IPS-15b (cell line): ENCODE measurements at regions not wholly inside any gene's neighbourhood (a gene's known extent, or its start where the extent isn't known, plus 50 kb on each side); places are given as distances from the start of the nearest gene placed in this dataset.

Experiments used
- H3K27me3 ChIP-seq: one replicate; pipeline ENCODE4 v1.6.1; 2013; ENCODE audit warnings: low read length; ENCODE audit not compliant: control insufficient read depth, insufficient read depth
- H3K36me3 ChIP-seq: one replicate; pipeline ENCODE4 v1.6.1; 2013; ENCODE audit warnings: low read length; ENCODE audit not compliant: control insufficient read depth, insufficient read depth
- H3K4me1 ChIP-seq: one replicate; pipeline ENCODE4 v1.6.1; 2013; ENCODE audit warnings: mild to moderate bottlenecking, low read length; ENCODE audit not compliant: control insufficient read depth, insufficient read depth
- H3K4me3 ChIP-seq: one replicate; pipeline ENCODE4 v1.5.1; 2013; ENCODE audit warnings: low read depth, low read length
- H3K9ac ChIP-seq: one replicate; pipeline ENCODE4 v1.6.1; 2013; ENCODE audit warnings: low read depth, mild to moderate bottlenecking, low read length
- H3K9me3 ChIP-seq: one replicate; pipeline ENCODE4 v1.6.1; 2013; ENCODE audit warnings: mild to moderate bottlenecking, low read length; ENCODE audit not compliant: control insufficient read depth, insufficient read depth

GRCh38 chr11:115104851-115105453 is 399.3 kb downstream of the CADM1 start:
- Histone ChIP-seq H3K36me3 (no peaks in the 10 kb centered on the region), H3K9me3 (no peaks in the 10 kb centered on the region), H3K4me3 (no peak overlapping the region), H3K27me3 (no peaks in the 10 kb centered on the region), H3K4me1 (no peaks in the 10 kb centered on the region), H3K9ac (no peak overlapping the region)

GRCh38 chr11:115111066-115111465 is 393.1 kb downstream of the CADM1 start:
- no peak overlapping the region for H3K4me3 ChIP-seq
- no peaks in the 10 kb centered on the region for H3K36me3 ChIP-seq
- H3K4me1 ChIP-seq, result no peaks in the 10 kb centered on the region
- H3K9ac ChIP-seq, result no peak overlapping the region
- H3K27me3 ChIP-seq, result no peaks in the 10 kb centered on the region
- no peaks in the 10 kb centered on the region for H3K9me3 ChIP-seq

- Histone ChIP-seq H3K9me3 (no peaks in the 10 kb centered on the region), H3K4me3 (no peak overlapping the region)
These were observed 391.5 kb downstream of the CADM1 start for GRCh38 chr11:115112754-115113153.

GRCh38 chr11:115117956-115118493 is 386.2 kb downstream of the CADM1 start:
- Histone ChIP-seq H3K4me1 (peaks cover 4% of the 10 kb centered on the region), H3K4me3 (no peak overlapping the region), H3K27me3 (no peaks in the 10 kb centered on the region), H3K9ac (no peak overlapping the region), H3K36me3 (no peaks in the 10 kb centered on the region), H3K9me3 (no peaks in the 10 kb centered on the region)

More at GRCh38 chr11:115112754-115113153, 391.5 kb downstream of the CADM1 start:
- H3K4me1 ChIP-seq, result peaks cover 4% of the 10 kb centered on the region
- no peaks in the 10 kb centered on the region for H3K27me3 ChIP-seq
- H3K9ac ChIP-seq, result no peak overlapping the region
- H3K36me3 ChIP-seq, result no peaks in the 10 kb centered on the region

- Histone ChIP-seq H3K4me3 (no peak overlapping the region), H3K9ac (no peak overlapping the region), H3K4me1 (peaks cover 4% of the 10 kb centered on the region), H3K36me3 (no peaks in the 10 kb centered on the region), H3K27me3 (no peaks in the 10 kb centered on the region), H3K9me3 (no peaks in the 10 kb centered on the region)
These were observed 385.1 kb downstream of the CADM1 start for GRCh38 chr11:115119146-115119545.
